SK-N-SH (cell line): ENCODE measurements at regions not wholly inside any gene's neighbourhood (a gene's known extent, or its start where the extent isn't known, plus 50 kb on each side); places are given as distances from the start of the nearest gene placed in this dataset.

Experiments
- CTCF ChIA-PET: fragments of 300-600, 350-600 bp; formaldehyde crosslinking; extraction: SDS; loops from one replicate; lab custom pipeline; 2021; lab: Yijun Ruan, JAX
- POLR2A ChIA-PET: fragments of 350-600 bp; sonication (Branson Sonifier 250); formaldehyde crosslinking; extraction: SDS; loops from one replicate; lab custom pipeline; 2020; ENCODE audit warnings: antibody characterized with exemption, inconsistent platforms; lab: Yijun Ruan, JAX
- DNase-seq: peaks from one replicate; pipeline ENCODE4 v3.0.0; 2012
- H2AFZ ChIP-seq: fragments of 200-600 bp; sonication (generic); 2 replicates; pipeline ENCODE4 v1.8.1; 2016; ENCODE audit warnings: antibody characterized with exemption, mild to moderate bottlenecking, low read depth
- H3F3A ChIP-seq: fragments of 200-600 bp; sonication (generic); replicated peaks from 2 replicates; pipeline ENCODE3; 2016; ENCODE audit warnings: antibody characterized with exemption, mild to moderate bottlenecking; ENCODE audit not compliant: insufficient read depth
- H3K27ac ChIP-seq, 2 experiments: fragments of 200-500 bp in 1 of 2; fragments of 200-600 bp in 1 of 2; sonication (Bioruptor generic) in 1 of 2; sonication (generic), shearing (Covaris generic) in 1 of 2; 2 replicates each; pipeline versions ENCODE4 v1.5.1 to v1.6.1; 2014 to 2016; ENCODE audit warnings: low read depth in 2 of 2, inconsistent platforms in 1 of 2, low read length in 1 of 2, mild to moderate bottlenecking in 1 of 2, mixed read lengths in 1 of 2
- H3K27me3 ChIP-seq: fragments of 200-600 bp; sonication (generic), shearing (Covaris generic); 2 replicates; pipeline ENCODE4 v1.6.1; 2016; ENCODE audit warnings: mixed run types; ENCODE audit not compliant: insufficient read depth
- H3K36me3 ChIP-seq, 2 experiments: fragments of 200-500 bp in 1 of 2; fragments of 200-600 bp in 1 of 2; sonication (Bioruptor generic) in 1 of 2; sonication (generic) in 1 of 2; replicated peaks in 1 of 2; 2 replicates each; pipeline versions ENCODE3 to v1.5.1; 2014 to 2016; ENCODE audit warnings: low read length in 1 of 2, mild to moderate bottlenecking in 1 of 2; ENCODE audit not compliant: insufficient read depth in 2 of 2, control insufficient read depth in 1 of 2
- H3K4me1 ChIP-seq, 2 experiments: fragments of 200-500 bp in 1 of 2; fragments of 200-600 bp in 1 of 2; sonication (Bioruptor generic) in 1 of 2; sonication (generic), shearing (Covaris generic) in 1 of 2; 2 replicates each; pipeline versions ENCODE4 v1.5.1 to v1.6.1; 2014 to 2016; ENCODE audit warnings: low read depth in 1 of 2, low read length in 1 of 2, mixed run types in 1 of 2; ENCODE audit not compliant: insufficient read depth in 2 of 2, control insufficient read depth in 1 of 2
- H3K4me2 ChIP-seq: fragments of 200-600 bp; sonication (generic), shearing (Covaris generic); 2 replicates; pipeline ENCODE4 v1.6.1; 2017; ENCODE audit warnings: mixed run types
- H3K4me3 ChIP-seq, 2 experiments: fragments of 200-500 bp in 1 of 2; fragments of 200-600 bp in 1 of 2; sonication (Bioruptor generic) in 1 of 2; sonication (generic), shearing (Covaris generic) in 1 of 2; 2 replicates each; pipeline versions ENCODE4 v1.5.1 to v1.8.1; 2014 to 2016; ENCODE audit warnings: low read depth in 2 of 2, inconsistent platforms in 1 of 2, low read length in 1 of 2, mild to moderate bottlenecking in 1 of 2, mixed read lengths in 1 of 2, moderate library complexity in 1 of 2
- H3K79me2 ChIP-seq: fragments of 200-600 bp; sonication (generic); 2 replicates; pipeline ENCODE4 v1.8.1; 2017; ENCODE audit warnings: mild to moderate bottlenecking; ENCODE audit not compliant: insufficient read depth
- H3K9ac ChIP-seq: fragments of 200-600 bp; sonication (generic); 2 replicates; pipeline ENCODE4 v1.6.1; 2017; ENCODE audit warnings: mixed run types
- H3K9me2 ChIP-seq: fragments of 200-600 bp; sonication (generic); 2 replicates; pipeline ENCODE4 v1.6.1; 2017; ENCODE audit warnings: mixed run types
- H3K9me3 ChIP-seq: fragments of 200-600 bp; sonication (generic); 2 replicates; pipeline ENCODE4 v1.6.1; 2017; ENCODE audit warnings: mixed run types, mild to moderate bottlenecking, moderate library complexity
- H4K20me1 ChIP-seq: fragments of 200-600 bp; sonication (generic); 2 replicates; pipeline ENCODE4 v1.6.1; 2017; ENCODE audit warnings: mild to moderate bottlenecking, mixed run types; ENCODE audit not compliant: insufficient read depth
- CHD2 ChIP-seq: fragments of 150-350 bp; IDR thresholded peaks from 2 replicates; pipeline ENCODE4 v1.6.1; 2018; ENCODE audit warnings: low read length; ENCODE audit not compliant: partially characterized antibody
- CTCF ChIP-seq: fragments of 200-600 bp; sonication (generic); IDR thresholded peaks from 2 replicates; pipeline ENCODE4 v1.6.1; 2017; ENCODE audit warnings: antibody characterized with exemption, mild to moderate bottlenecking, moderate library complexity
- EZH2phosphoT487 ChIP-seq: fragments of 200-600 bp; sonication (generic); IDR thresholded peaks from 2 replicates; pipeline ENCODE4 v1.6.1; 2017; ENCODE audit warnings: low read depth, mixed run types, mild to moderate bottlenecking, antibody characterized with exemption, moderate library complexity, borderline replicate concordance
- FOSL2 ChIP-seq: IDR thresholded peaks from 2 replicates; pipeline ENCODE4 v1.4.0; 2012; ENCODE audit warnings: low read depth, mild to moderate bottlenecking, moderate library complexity, borderline replicate concordance
- FOXJ3 ChIP-seq: sonication (generic); formaldehyde crosslinking; IDR thresholded peaks from 2 replicates; pipeline ENCODE4 v1.5.1; 2020; ENCODE audit warnings: mild to moderate bottlenecking, missing genetic modification reagents
- GATA2 ChIP-seq: sonication (generic); formaldehyde crosslinking; IDR thresholded peaks from 2 replicates; pipeline ENCODE4 v1.5.0; 2020; ENCODE audit warnings: mild to moderate bottlenecking, missing genetic modification reagents
- JUND ChIP-seq: IDR thresholded peaks from 2 replicates; pipeline ENCODE4 v1.4.0; 2012
- MAX ChIP-seq: IDR thresholded peaks from 2 replicates; pipeline ENCODE4 v1.4.0; 2012; ENCODE audit warnings: low read depth
- MXI1 ChIP-seq: IDR thresholded peaks from 2 replicates; pipeline ENCODE4 v1.6.1; 2012; ENCODE audit warnings: mild to moderate bottlenecking, low read depth, low read length, improper control_type of control experiment
- NRF1 ChIP-seq: IDR thresholded peaks from 2 replicates; pipeline ENCODE4 v1.6.1; 2012; ENCODE audit warnings: low read depth, mild to moderate bottlenecking, low read length
- POLR2AphosphoS5 ChIP-seq: IDR thresholded peaks from 2 replicates; pipeline ENCODE4 v1.6.1; 2012; ENCODE audit warnings: low read depth, low read length
- RAD21 ChIP-seq: IDR thresholded peaks from 2 replicates; pipeline ENCODE4 v1.6.1; 2012; ENCODE audit warnings: mild to moderate bottlenecking, low read length
- RCOR1 ChIP-seq: fragments of 150-350 bp; IDR thresholded peaks from 2 replicates; pipeline ENCODE4 v1.6.1; 2017; ENCODE audit warnings: antibody characterized with exemption, low read length
- SIN3A ChIP-seq: IDR thresholded peaks from 2 replicates; pipeline ENCODE4 v1.6.1; 2012; ENCODE audit warnings: low read depth, mild to moderate bottlenecking, low read length, moderate library complexity, borderline replicate concordance
- TAF1 ChIP-seq: IDR thresholded peaks from 2 replicates; pipeline ENCODE4 v1.6.1; 2012; ENCODE audit warnings: low read depth, mild to moderate bottlenecking, low read length, moderate library complexity, borderline replicate concordance
- TCF12 ChIP-seq: IDR thresholded peaks from 2 replicates; pipeline ENCODE4 v1.4.0; 2012
- USF1 ChIP-seq: IDR thresholded peaks from 2 replicates; pipeline ENCODE4 v1.4.0; 2012; ENCODE audit warnings: low read depth, borderline replicate concordance
- YY1 ChIP-seq: IDR thresholded peaks from 2 replicates; pipeline ENCODE4 v1.4.0; 2012; ENCODE audit warnings: low read depth, mild to moderate bottlenecking
- WGBS: methylation state at CpG from one replicate; pipeline ENCODE4 v1.1.6; 2017; ENCODE audit warnings: low lambda C conversion rate; 5-methylcytosine and 5-hydroxymethylcytosine counted together
- TF ChIP-seq, protein P1 (sequence below): fragments of 150-350 bp; IDR thresholded peaks from 2 replicates; pipeline ENCODE4 v1.6.1; 2016; ENCODE audit warnings: mild to moderate bottlenecking, low read depth, low read length
- TF ChIP-seq, protein P2 (sequence below): fragments of 150-350 bp; IDR thresholded peaks from 2 replicates; pipeline ENCODE4 v1.6.1; 2017; ENCODE audit warnings: antibody characterized with exemption, low read length, low read depth, borderline replicate concordance

DNA sequence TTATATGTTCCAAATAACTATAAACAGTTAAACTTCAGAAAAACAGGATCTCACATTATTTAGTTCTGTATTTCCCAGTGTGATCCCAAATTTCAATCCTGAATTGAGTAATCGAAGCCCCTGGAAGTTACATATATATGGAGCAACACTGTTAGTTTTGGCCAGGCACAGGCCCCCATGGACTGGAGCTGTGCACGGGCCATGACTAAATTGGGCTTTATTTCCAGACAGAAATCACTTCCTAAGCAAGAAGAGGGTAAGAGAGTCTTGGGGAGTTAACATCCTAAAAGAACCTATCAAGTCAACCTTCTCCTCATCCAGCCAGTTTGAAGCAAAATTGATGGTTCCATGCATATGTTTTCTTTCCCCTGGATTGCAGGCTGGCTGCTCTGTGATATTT lies 393.0 kb downstream of the TMEM167A start:
- H3K36me3 ChIP-seq = no peaks in the 10 kb centered on the region
- ChIA-PET CTCF (no interaction called here), POLR2A (no interaction called here)
- no peak overlapping the region for H2AFZ ChIP-seq
- no peak overlapping the region for H3K9ac ChIP-seq
- H3F3A ChIP-seq = peaks cover 3% of the 10 kb centered on the region
- no peaks in the 10 kb centered on the region for H3K9me3 ChIP-seq
- no peaks in the 10 kb centered on the region; a peak in 1 of 4 replicates for H3K4me1 ChIP-seq
- DNase-seq = no peak
- no peaks in the 10 kb centered on the region for H3K79me2 ChIP-seq
- H4K20me1 ChIP-seq = no peaks in the 10 kb centered on the region
- H3K9me2 ChIP-seq = no peaks in the 10 kb centered on the region
- H3K27ac ChIP-seq = no peak overlapping the region
- H3K27me3 ChIP-seq = no peaks in the 10 kb centered on the region
- no peak for TF ChIP-seq EZH2phosphoT487
- TF ChIP-seq CHD2 = no peak
- no peak for TF ChIP-seq YY1
- no peak for TF ChIP-seq FOSL2
- no peak for TF ChIP-seq RCOR1
- no peak for TF ChIP-seq FOXJ3 (CRISPR knock-in tag)
- no peak for TF ChIP-seq SIN3A
- TF ChIP-seq, protein P1, sequence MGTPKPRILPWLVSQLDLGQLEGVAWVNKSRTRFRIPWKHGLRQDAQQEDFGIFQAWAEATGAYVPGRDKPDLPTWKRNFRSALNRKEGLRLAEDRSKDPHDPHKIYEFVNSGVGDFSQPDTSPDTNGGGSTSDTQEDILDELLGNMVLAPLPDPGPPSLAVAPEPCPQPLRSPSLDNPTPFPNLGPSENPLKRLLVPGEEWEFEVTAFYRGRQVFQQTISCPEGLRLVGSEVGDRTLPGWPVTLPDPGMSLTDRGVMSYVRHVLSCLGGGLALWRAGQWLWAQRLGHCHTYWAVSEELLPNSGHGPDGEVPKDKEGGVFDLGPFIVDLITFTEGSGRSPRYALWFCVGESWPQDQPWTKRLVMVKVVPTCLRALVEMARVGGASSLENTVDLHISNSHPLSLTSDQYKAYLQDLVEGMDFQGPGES = no peak
- no peak for TF ChIP-seq USF1
- TF ChIP-seq POLR2AphosphoS5 = no peak
- no peak for TF ChIP-seq CTCF
- no peak for TF ChIP-seq RAD21
- TF ChIP-seq, protein P2, sequence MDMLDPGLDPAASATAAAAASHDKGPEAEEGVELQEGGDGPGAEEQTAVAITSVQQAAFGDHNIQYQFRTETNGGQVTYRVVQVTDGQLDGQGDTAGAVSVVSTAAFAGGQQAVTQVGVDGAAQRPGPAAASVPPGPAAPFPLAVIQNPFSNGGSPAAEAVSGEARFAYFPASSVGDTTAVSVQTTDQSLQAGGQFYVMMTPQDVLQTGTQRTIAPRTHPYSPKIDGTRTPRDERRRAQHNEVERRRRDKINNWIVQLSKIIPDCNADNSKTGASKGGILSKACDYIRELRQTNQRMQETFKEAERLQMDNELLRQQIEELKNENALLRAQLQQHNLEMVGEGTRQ = no peak
- TF ChIP-seq TCF12 = no peak
- TF ChIP-seq MAX = no peak
- TF ChIP-seq NRF1 = no peak
- no peak for TF ChIP-seq JUND
- TF ChIP-seq GATA2 (CRISPR knock-in tag) = no peak
- no peak for TF ChIP-seq MXI1
- no peak for TF ChIP-seq TAF1
- H3K4me3 ChIP-seq = no peak overlapping the region
- no peak overlapping the region for H3K4me2 ChIP-seq
- WGBS = 61% methylated on average over 2 of the region's 2 CpGs
